ENCODE measurements at regions not wholly inside any gene's neighbourhood (a gene's known extent, or its start where the extent isn't known, plus 50 kb on each side); places are given as distances from the start of the nearest gene placed in this dataset.

GRCh38 chr13:82436099-82436585 is 1446.1 kb downstream of the SLITRK1 start:
- TF ChIP-seq CTCF (IDR thresholded peaks at IDR 0.05) (no peak), POLR2AphosphoS5 (IDR thresholded peaks at IDR 0.05) (no peak), POLR2A (IDR thresholded peaks at IDR 0.05) (no peak)
